GM19328 (cell line): ENCODE measurements at regions not wholly inside any gene's neighbourhood (a gene's known extent, or its start where the extent isn't known, plus 50 kb on each side); places are given as distances from the start of the nearest gene placed in this dataset.

Experiments used
- ATAC-seq: cut with Tn5 transposase; IDR thresholded peaks from one replicate; pipeline ENCODE4 v1.9.1; 2021; ENCODE audit warnings: mild to moderate bottlenecking, moderate library complexity; ENCODE audit not compliant: unreplicated experiment

DNA sequence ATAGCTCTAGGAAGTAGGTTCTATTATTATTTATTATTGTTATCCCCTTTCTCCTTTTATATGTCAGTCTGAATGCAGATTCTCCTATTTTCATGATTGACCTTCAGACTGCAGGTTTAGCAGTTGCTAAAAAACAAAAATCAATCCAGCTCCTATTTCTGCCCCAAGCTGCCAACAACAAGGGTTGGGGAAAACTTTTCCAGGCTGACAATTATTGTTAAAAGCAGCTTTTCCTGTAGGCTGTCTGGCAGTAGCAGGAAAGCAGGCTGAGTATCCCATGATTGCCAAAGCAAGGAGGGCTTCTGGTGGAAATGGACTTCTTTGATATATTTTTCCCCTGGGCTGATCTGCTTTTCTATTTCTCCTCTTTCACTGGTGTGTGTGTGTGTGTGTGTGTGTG is 78.0 kb upstream of the CTLA4 start:
- no peak for ATAC-seq

DNA sequence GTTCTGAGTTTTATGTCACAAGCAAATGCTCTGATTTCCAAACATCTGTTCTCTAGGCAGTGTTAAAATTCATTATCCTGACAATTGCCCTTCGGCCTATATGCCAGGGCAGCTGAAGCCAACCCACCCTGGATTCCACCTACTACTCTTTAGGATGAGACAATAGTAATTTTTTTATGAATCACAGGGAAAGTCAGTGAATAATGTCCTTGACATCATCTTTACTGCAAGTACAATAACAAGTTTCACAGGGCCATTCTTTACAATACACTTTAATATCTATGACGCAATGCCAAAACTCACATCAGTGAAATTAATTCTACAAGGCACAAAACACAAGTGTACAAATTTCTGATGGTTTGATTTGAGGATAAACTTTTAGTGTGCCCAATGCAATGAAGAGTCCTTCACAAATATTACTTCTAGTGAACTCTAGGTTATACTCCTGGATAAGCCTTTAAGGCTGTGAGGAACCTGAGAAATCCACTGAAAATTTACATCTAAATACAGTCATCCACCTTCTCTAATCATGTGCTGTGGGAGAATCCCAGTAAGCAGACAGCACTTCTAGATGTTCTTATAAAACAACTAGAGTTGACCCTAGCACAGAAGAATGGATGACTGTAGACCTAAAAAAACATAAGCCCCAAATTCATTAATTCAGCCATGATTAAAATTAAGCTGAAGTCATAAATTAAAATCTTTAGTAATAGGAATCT is 77.3 kb upstream of the CTLA4 start:
- ATAC-seq: no peak

DNA sequence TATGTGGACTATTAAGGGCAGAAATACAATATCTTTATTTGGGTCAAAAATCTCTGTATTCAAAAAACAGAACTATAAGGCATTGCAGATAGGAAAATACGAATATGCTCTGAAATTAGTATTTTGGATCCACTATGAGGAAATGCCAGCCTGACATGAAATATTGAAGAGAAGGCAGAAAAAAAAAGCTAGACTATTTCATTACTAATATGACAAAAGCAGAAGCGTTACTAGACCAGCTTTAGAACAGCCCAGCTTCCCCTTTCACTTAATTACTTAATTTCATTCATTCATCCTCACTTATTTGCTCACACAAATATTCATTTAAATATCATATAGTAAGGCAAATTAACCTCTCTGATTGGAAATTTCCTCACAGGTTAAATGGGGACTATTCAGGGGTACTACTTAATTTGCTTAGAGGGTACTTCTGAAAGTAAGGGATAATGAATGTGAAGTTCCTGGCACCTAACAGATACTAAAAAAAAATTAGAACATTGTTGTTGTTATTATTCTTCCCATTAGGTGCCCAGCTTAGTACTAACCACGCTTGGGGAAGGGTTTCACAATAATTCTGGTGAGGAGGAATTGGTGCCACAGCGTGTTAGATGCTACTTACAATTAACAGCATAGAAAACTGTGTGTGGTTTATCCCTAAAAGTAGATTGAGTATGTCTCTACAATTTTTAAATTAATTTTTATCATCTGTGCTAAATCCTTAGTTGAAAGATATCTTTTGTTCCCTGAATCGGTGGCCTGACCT is 71.1 kb upstream of the CTLA4 start:
- no peak for ATAC-seq

DNA sequence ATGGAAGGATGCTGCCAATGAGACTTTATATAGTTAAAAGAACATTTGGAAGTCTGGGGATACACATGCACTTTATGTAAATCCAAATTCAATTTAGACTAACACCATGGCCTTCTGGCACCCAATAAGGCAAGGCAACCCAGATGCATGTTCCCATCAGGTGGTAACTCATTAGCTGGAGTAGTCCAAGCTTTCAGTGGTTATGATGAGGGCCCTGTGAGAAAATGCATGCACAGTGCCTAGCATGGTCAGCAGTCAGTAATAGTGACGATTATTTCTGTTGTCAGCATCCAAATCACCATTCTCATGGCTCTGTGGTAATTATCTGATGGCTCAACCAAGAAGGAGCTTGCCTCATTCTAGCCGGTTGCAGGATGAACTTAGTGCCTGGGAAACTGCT is 70.3 kb upstream of the CTLA4 start:
- ATAC-seq: no peak

DNA sequence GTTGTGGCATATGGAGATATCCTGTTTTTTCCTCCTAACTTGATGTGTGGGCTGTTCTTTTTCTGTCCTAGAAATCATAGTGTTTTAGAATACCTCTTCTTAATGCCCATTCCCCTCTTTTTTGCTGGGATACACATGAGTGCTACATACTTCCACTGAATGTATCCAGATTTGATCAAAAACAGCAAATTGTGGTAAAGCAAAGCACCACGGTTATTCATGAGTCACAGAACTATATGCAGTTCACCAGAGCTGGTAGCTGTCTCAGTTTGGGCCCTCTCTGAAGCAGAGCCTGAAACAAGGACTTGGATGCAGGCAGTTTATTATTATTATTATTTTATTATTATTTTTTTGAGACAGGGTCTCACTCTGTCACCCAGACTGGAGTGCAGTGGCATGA is 69.9 kb upstream of the CTLA4 start:
- ATAC-seq: no peak

DNA sequence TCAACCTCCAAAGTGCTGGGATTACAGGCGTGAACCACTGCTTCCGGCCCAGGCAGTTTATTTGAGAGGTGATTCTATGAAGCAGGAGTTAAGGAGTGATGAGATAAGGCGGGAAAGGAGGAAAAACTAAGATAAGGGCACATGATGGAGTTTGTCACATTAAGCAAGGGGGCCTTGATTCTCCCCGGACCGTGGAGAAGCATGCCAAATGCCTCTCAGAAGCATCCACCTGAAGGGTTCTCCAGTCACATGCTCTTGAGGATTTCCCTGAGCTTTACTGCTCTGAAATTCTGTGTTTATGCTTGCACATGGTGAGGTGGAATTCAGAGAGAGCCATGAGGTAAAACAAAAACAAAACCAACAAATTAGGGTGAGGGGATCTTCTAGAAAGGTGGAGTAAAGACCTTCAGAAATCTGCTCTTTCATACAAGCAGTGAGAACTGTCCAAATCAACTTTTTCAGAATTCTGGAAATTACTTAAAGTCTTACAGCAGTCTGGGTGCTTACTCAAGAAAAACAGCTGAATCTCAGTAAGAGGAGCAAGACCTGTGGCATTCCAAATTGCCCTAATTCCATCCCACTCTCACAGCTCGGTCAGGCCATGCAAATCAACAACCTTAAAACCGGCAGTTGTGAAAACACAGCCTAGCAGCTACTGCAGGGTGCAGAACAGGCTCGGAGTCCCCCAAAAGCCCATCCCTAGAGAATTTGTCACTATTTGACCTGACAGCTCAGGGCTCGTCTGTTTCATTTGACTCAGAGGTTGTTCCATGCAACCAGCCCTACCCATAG is 69.1 kb upstream of the CTLA4 start:
- no peak for ATAC-seq

DNA sequence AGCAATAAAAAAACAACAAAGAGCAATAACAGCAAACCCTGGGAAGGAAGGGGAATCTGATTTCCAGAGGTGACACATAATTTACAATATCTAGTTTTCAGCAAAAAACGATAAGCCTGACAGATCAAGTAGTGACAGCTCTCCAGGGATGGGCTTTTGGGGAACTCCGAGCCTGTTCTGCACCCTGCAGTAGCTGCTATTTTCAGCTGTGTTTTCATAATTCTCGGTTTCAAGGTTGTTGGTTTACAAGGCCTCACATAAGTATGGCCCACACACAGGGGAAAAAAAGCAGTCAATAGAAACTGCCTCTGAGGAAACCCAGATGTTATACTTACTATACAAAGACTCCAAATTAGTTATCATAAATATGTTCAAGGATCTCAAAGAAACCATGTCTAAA is 67.7 kb upstream of the CTLA4 start:
- ATAC-seq: peak; percentile 88

DNA sequence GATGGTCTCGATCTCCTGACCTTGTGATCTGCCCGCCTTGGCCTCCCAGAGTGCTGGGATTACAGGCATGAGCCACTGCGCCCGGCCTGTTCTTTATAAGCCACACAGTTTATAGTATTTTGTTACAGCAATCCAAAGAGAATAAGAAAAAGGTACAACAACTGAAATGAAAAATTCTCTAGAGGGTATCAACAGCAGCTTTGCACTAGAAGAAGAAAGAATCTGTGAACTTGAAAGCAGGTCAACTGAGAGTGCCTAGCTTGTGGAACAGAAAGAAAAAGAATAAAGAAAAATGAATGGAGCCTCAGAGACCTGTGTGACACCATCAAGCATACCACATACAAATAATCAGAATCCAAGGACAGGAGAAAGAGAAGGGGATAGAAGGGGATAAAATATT is 66.8 kb upstream of the CTLA4 start:
- ATAC-seq: no peak

DNA sequence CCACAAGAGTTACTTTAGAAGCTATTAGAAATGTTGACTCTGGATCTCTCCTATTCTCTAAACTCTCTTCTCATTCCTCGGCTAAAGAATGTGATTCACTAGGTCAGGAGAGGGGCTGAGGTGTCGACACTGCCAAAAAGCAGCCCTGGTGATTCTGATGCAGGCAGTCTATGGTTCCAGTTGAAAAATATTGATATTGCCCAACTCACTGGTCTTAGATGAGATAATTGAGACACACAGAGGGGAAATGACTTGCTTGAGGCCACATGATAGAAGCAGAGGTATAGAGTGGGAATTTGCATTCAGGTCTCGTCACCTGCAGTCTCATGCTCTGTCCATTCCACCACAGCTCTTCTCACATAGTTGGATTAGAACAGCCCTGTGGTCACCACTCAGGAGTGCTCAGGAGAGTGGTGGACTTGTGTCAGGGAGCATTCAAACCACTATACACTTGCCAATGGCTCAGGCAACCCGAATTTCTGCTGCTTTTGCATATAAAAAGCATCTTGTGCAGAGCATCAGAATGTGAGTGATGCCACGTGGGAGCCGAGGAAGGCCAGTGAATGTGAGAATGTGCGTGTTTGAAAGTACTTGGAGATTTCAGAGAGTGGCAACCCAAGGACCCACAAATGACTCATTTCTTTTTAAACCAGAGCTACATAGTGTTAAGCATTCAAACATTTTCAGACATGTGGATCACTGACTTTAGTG is 65.1 kb upstream of the CTLA4 start:
- no peak for ATAC-seq

DNA sequence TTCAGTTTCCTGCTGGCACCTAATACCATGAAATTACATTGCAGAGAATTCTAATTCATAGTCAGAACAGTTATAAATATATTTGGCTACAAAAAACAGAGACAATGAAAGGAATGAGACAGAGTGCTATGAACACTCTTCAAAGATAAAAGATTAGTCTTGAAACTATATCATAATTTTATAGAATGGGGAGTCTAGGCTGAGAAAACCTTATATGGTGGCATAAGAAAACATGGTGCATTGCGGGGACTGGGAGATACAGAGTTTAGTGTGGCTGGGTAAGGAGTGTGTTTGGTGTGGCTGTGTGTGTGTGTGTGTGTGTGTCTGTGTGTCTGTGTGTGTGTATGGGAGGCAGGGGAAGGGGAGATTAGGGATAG is 64.5 kb upstream of the CTLA4 start:
- no peak for ATAC-seq

DNA sequence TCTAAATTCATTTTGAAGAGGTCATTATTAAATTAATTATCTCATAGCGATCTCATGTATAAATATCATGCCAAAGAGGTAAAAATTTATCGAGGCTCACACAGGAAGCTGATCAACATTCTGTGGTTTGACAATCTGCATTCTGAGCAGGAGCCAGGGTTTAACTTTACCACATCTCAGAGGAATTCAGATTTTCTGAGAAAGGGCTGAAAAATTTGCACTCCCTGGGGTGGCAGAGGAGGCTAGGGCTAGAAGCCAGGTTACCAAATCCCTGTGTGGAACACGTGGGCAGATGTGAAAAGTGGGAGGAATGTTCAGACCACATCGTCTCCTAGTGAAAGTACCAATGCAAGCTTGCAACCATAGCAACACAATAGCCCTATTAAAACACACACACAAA is 63.5 kb upstream of the CTLA4 start:
- no peak for ATAC-seq

DNA sequence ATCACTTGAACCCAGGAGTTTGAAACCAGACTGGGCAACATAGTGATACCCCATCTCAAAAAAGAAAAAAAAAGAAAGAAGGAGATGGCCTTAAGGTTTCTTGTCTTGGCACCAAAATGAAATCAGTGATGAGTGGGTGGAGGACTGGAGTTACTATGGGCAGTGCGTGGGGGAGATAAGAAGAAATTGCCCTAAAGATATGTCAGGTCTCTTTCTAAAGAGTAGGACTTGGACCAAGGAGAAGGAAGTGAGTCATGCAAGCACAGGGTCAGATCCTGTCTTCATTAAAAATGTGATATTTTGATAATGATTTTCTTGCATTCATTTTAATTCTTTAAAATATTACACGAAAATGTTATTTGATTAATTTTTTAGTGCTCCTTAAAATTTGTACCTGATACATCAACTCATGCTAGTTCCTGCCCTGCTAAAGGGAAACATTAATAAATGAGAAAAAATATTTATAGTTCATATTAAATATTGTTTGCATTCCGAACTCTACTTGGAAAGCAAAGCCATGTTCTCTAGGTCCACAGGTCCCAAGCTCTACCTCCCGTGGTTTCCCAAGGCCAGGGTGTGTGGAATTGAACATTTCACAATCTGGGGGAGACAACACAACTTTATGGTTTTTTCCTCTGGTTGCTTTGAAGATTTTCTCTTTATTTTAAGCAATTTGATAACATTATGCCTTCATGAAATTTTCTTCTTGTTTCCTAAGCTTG is 62.6 kb upstream of the CTLA4 start:
- ATAC-seq: no peak

DNA sequence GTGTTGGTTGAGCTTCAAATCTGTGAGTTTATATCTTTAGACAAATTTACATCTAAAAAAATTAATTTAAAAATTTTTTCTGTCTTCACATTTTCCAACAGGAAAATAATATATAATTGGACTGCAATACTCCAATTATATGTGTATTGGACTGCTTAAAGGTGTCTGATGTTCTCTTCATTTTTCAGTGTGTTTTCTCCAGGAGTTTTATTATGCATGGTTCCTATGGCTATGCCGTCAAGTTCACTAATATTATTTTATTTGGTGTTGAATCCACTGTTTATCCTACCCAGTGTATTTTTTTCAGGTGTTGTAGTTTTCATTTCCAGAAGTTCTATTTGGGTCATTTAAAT is 62.1 kb upstream of the CTLA4 start:
- ATAC-seq: no peak

DNA sequence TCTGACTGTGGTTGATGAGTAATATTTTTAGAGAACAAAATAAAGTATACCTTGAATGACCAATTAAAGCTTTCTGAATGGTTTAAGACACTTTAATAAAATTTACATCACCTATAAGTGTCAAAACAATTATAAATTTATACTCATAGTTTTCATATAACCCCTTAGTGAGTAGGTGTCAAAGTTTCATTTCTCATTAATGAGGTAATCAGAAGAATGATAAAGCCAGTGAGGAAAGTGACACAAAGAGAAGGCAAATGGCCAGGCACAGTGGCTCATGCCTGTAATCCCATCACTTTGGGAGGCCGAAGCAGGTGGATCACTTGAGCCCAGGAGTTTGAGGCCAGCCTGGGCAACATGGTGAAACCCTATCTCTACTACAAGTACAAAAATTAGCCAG is 60.8 kb upstream of the CTLA4 start:
- ATAC-seq: no peak

DNA sequence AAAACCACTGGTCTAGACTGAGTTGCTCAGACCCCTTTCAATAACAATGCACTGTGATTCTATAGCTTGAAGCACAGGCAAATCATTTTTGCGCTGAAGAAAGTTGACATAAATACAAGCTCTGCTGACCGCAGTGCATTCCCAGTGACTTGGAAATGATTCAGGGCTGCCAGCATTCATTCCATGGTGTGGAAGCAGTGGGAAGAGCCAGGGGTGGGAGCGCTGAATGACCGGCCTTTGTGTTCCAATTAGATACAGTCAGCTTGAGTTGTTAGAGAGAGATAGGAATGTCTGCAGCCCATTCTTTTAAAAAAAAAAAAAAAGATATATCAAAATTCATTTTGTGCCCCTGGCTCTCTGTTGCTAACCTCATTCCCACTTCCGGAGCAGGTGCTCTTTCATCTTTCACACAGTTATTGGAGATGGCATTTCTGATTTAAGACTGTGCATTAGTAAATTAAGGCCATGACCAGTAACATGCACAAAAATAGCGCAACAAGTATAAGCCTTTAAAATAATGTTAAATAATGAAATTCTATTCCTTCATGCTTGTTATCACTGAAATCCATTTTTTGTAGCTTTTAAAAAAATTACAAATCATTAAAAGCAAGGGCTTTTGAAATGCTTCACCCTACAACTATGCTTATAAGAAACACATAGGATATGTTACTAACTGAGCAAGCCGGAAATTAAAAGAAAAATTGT is 59.4 kb upstream of the CTLA4 start:
- ATAC-seq: no peak

DNA sequence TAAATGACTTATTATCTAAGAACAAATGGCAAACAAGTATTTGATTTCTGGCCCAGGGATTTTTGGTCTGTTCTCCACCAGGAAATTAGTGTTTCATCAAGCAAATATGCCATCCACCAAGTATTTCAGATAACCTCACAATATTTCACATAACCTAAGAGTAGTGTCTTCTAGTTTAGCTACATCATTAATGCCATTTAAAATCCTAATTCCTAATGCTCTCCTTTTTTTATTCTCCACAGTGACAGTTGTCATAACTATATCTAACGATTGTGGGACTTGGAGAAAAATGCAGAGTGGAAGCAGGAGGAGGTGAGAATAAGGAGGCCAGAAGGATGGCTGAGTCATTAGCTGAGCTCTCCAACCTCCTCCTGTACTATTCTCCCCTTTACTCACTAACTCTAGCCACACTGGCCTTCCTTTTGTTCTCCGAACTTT is 58.5 kb upstream of the CTLA4 start:
- no peak for ATAC-seq

DNA sequence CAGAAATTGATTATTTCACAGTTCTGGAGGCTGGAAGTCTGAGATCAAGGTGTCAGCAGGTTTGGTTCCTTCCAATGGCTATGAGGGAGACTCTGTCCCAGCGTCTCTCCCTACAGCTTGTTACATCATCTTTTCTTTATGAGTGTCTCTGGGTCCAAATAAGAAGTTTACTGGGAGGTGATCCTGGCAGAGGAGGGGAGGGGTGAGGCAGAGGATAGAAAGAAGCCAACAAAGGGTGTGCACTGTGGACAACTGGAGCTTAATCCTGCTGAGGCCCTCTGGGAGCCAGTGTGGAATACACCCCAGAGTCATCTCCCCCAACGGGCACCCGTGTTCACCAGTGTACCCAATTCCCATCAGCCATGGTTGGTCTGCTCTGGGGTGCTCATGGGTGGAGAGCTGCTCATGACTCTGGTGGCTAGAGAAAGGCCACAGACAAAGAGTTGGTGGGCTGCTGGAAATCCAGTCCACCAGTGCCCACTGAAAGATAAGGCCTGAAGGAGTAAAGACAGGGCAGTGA is 57.5 kb upstream of the CTLA4 start:
- ATAC-seq: no peak

DNA sequence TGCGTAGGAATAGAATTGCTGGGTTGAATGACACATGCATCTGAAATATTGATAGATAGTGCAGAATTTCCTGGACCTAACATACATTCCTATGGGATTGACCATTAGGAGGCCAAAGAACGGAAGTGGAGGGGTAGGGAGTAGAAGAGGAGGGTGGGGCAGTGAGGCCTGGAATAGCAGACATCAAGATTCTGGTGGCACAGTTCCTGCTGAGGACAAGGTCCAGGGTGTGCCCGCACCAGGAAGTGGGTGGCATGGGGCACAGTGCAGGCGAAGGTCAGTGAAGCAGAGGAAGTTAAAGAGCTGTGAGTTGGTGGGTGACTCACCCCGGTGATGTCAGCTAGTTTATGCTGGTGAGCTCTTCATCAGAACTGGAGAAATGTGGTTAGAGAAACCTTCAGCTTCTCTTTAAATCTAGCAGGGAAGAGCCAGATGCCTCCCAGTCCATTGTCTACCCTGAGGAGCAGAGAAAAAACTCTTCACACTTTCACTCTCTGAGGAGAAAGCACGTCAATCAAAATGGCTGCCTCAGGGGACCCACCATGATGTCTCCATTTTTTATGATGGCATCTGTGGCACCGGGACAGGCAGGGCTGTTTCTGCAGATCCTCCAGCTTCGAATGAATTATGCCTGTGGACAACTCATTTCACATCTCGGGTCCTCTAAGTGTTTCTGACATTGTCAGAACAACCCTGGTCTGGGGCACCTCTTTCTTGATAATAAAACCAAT is 55.9 kb upstream of the CTLA4 start:
- no peak for ATAC-seq
